IPS DF 6.9 (cell line): ENCODE measurements at regions not wholly inside any gene's neighbourhood (a gene's known extent, or its start where the extent isn't known, plus 50 kb on each side); places are given as distances from the start of the nearest gene placed in this dataset.

Experiments used
- DNase-seq: peaks from one replicate; pipeline ENCODE4 v3.0.0-alpha.2; 2013; ENCODE audit warnings: low read depth, low spot score
- H3K27ac ChIP-seq: one replicate; pipeline ENCODE4 v1.5.1; 2013; ENCODE audit warnings: low read length, control low read depth
- H3K27me3 ChIP-seq: 2 replicates; pipeline ENCODE4 v1.6.1; 2013; ENCODE audit warnings: mild to moderate bottlenecking, low read length; ENCODE audit not compliant: control insufficient read depth, insufficient read depth
- H3K36me3 ChIP-seq: 2 replicates; pipeline ENCODE4 v1.6.1; 2013; ENCODE audit warnings: low read length; ENCODE audit not compliant: control insufficient read depth, insufficient read depth
- H3K4me1 ChIP-seq: 2 replicates; pipeline ENCODE4 v1.6.1; 2013; ENCODE audit warnings: low read length; ENCODE audit not compliant: control insufficient read depth, insufficient read depth
- H3K4me3 ChIP-seq: 2 replicates; pipeline ENCODE4 v1.5.1; 2013; ENCODE audit warnings: mild to moderate bottlenecking, low read length
- H3K9me3 ChIP-seq: 2 replicates; pipeline ENCODE4 v1.6.1; 2013; ENCODE audit warnings: low read length, inconsistent platforms; ENCODE audit not compliant: control insufficient read depth, insufficient read depth
- WGBS: extraction: QIAGEN DNeasy Blood & Tissue Kit; methylation state at CpG from one replicate; pipeline ENCODE4 v1.1.7; 2013; ENCODE audit warnings: mixed read lengths, missing lambda C conversion rate; ENCODE audit not compliant: insufficient read length, insufficient coverage; 5-methylcytosine and 5-hydroxymethylcytosine counted together

DNA sequence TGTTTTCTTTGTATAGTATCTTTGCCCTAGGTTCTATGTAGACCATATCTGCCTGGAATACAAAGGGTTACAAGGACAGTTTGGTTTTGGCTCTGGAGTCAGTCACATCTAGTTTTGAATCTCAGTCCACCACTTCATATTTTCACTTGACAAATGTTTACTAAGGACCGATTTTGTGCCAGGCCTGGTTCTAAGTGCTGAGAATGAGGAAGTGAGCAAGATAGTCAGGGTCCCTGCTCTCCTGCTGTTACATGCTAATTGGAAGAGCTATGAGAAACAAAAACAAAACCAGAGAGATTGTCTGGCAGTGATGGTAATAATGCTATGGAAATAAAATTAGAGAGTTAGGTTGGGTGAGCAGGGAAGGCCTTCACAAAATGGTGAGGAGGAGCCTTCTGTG lies 66.1 kb upstream of the ARHGAP20 start:
- no CpG with 5 or more reads among the region's 1 CpG for WGBS
- no peak overlapping the region for H3K27ac ChIP-seq
- H3K27me3 ChIP-seq, result no peaks in the 10 kb centered on the region
- no peaks in the 10 kb centered on the region for H3K4me1 ChIP-seq
- no peaks in the 10 kb centered on the region for H3K36me3 ChIP-seq
- H3K9me3 ChIP-seq, result no peaks in the 10 kb centered on the region
- H3K4me3 ChIP-seq, result no peak overlapping the region
- no peak for DNase-seq

DNA sequence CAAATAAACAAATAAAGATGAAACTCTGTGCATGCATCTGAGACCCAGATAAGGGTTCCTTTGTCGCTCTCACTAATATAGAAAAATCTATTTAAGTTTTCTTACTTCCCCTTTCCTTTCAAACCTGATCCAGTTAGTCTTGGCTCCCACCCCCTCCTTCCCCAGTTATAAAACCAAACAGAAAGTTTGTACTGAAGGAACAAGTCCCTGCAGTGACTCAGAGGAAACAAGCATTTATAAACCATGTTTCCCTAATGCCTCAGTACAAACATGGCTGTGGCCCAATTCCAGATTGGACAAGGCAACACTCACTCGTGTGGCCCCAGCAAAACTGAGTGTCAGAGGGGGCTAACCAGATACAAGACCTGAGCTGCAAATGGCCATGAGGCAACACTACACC lies 65.5 kb upstream of the ARHGAP20 start:
- H3K4me3 ChIP-seq, result no peak overlapping the region
- H3K27me3 ChIP-seq, result no peaks in the 10 kb centered on the region
- no peaks in the 10 kb centered on the region for H3K36me3 ChIP-seq
- no peak for DNase-seq
- H3K4me1 ChIP-seq, result no peaks in the 10 kb centered on the region
- H3K27ac ChIP-seq, result no peak overlapping the region
- no CpG with 5 or more reads among the region's 2 CpGs for WGBS
- no peaks in the 10 kb centered on the region for H3K9me3 ChIP-seq

DNA sequence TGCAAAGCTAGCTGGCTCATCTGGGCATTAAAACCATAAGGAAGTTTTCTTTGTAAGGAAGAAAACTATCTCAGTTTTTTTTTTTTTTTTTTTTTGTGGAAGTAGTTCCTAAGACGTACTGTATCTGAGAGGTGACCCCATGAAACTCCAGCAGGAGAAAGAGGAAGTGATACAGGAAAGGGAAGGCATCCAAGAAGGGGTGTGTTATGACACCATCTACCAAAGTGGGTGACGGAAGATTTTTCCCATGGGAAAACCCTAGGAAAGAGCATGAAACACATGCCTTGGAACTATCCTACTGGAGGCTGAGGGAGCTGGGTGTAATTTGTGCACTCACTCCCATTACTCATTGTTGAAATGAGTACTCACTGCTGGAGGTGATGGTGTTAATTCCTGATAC lies 63.8 kb upstream of the ARHGAP20 start:
- H3K4me3 ChIP-seq, result no peak overlapping the region
- WGBS, result no CpG with 5 or more reads among the region's 2 CpGs
- DNase-seq, result no peak

DNA sequence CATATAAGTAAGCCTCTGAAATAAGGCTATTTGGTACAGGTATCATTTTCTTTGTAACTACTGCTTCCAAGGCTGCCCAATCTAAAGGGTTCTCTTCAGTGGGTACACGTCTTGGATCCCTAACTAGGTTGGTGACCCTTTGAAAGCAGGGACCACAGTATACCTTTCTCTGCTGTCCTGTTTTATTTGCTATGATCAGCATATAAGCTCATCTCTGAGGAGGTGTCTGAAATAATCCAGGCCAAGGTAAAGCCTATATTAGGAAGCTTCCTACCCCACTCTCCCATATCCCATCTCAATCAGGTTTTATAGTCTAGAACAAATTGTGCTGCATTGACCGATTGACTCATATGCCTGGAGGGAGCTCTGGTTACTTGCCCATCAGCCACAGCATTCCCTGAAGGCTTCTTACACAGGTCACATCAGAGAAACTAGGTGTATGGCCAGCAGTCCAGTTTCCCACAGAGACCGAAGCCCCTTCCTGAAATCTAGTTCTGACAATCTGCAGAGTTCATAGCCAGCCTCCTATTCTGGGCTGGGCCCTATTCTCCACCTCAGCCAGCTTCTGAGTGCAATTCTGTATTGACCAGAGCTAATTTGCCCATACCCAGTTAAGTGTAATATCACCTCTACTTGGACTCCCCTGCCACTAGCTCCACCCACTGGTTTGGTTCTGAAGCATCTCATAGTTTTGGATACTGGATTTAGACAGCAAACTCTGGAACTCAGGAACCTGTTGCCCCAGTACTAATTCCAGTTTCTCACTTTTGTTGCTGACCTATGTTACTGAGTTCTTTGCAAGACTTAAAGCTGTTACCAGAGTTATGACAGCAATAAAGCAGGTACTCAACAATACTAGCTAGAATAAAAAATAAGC lies 62.1 kb upstream of the ARHGAP20 start:
- H3K27ac ChIP-seq, result no peak overlapping the region
- H3K27me3 ChIP-seq, result no peaks in the 10 kb centered on the region
- DNase-seq, result no peak
- H3K4me1 ChIP-seq, result no peaks in the 10 kb centered on the region
- H3K9me3 ChIP-seq, result no peaks in the 10 kb centered on the region
- no peaks in the 10 kb centered on the region for H3K36me3 ChIP-seq
- H3K4me3 ChIP-seq, result no peak overlapping the region
- no CpG with 5 or more reads among the region's 3 CpGs for WGBS

More for the DNA sequence above, 63.8 kb upstream of the ARHGAP20 start:
- no peak overlapping the region for H3K27ac ChIP-seq
- no peaks in the 10 kb centered on the region for H3K9me3 ChIP-seq
- no peaks in the 10 kb centered on the region for H3K27me3 ChIP-seq
- H3K36me3 ChIP-seq, result no peaks in the 10 kb centered on the region
- no peaks in the 10 kb centered on the region for H3K4me1 ChIP-seq

DNA sequence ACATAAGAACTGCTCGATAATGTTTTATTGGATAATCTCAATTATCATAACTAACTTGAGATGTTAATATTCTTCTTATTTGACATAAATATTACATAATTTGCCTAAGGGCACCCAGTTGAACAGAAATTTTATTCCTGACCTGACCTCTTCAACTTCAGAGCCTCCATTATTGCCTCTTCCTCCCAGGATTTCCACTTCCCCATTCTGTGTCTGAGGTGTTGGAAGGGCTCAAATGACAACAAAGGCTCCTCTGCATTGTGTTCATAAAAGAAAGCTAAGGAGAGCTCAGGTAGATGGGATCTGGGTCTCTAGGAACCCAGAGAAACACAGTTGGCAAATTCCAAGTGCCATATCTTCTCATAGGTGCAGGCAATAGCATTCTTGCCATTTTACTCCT lies 61.2 kb upstream of the ARHGAP20 start:
- Histone ChIP-seq H3K4me3 (no peak overlapping the region), H3K27ac (no peak overlapping the region), H3K27me3 (no peaks in the 10 kb centered on the region), H3K4me1 (no peaks in the 10 kb centered on the region), H3K9me3 (no peaks in the 10 kb centered on the region), H3K36me3 (no peaks in the 10 kb centered on the region)
- DNase-seq, result no peak
- no CpG with 5 or more reads among the region's 1 CpG for WGBS

DNA sequence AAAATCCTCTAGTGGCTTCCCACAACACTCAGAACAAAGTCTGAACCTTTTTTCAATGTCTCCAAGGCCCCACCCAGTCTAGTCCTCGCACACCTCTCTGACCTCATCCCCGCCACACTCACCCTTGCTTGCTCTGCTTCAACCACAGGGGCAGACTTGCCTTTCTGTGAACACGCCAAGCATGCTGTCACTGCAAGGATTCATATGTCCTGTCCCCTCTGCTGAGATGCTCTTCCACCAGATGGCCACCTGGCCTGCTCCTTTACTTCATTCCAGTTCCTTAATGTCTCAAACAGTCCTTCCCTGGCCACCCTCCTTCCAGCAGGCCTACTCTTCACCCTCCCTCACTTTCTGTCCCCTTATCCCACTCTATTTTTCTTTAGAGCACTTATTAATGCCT lies 60.6 kb upstream of the ARHGAP20 start:
- WGBS, result no CpG with 5 or more reads among the region's 3 CpGs
- Histone ChIP-seq H3K4me3 (no peak overlapping the region; the same call in 1 of the 2 replicates), H3K27ac (no peak overlapping the region), H3K27me3 (no peaks in the 10 kb centered on the region), H3K36me3 (no peaks in the 10 kb centered on the region), H3K4me1 (no peaks in the 10 kb centered on the region), H3K9me3 (no peaks in the 10 kb centered on the region)
- DNase-seq, result no peak

DNA sequence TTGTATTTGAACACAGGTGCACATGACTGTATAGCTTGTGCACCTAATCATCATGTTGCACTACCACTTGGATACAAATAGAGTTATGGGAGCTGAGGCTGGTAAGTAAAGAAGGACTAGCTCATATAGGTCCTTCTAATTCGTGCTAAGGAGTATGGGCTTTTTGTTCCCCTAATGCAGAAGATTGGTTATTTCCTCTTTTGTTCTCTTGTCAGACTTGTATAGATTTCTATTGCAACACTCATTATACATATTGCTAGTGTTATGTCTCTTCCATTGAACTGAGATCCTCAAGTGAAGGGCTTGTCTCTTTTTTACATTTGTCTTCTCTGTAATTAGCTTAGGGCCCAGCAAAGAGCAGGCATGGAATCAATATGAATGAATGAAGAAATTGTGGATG lies 54.1 kb upstream of the ARHGAP20 start:
- no peaks in the 10 kb centered on the region for H3K9me3 ChIP-seq
- no peak overlapping the region for H3K4me3 ChIP-seq
- no peak for DNase-seq
- no peaks in the 10 kb centered on the region for H3K4me1 ChIP-seq
- H3K36me3 ChIP-seq, result no peaks in the 10 kb centered on the region
- no peak overlapping the region for H3K27ac ChIP-seq
- no CpG with 5 or more reads among the region's 1 CpG for WGBS
- no peaks in the 10 kb centered on the region for H3K27me3 ChIP-seq

DNA sequence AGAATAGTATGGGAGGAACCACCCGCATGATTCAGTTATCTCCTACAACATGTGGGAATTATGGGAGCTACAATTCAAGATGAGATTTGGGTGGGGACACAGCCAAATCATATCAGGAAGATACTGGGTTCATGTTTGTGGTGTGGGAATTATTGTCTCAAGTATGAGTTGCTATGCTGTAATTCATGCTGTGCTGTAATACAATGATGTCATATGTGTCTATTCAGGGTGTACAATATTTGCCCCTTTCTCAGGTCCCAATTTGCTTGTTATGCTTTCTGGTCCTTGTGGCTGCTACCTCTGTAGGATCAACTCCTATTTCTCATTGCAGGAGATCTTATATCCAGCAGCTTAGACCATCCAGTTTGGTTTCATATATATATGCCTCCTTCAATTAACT lies 52.2 kb upstream of the ARHGAP20 start:
- Histone ChIP-seq H3K27me3 (no peaks in the 10 kb centered on the region), H3K36me3 (no peaks in the 10 kb centered on the region), H3K4me1 (no peaks in the 10 kb centered on the region), H3K4me3 (no peak overlapping the region), H3K9me3 (no peaks in the 10 kb centered on the region), H3K27ac (no peak overlapping the region)
- no peak for DNase-seq
- no CpG with 5 or more reads among the region's 1 CpG for WGBS

DNA sequence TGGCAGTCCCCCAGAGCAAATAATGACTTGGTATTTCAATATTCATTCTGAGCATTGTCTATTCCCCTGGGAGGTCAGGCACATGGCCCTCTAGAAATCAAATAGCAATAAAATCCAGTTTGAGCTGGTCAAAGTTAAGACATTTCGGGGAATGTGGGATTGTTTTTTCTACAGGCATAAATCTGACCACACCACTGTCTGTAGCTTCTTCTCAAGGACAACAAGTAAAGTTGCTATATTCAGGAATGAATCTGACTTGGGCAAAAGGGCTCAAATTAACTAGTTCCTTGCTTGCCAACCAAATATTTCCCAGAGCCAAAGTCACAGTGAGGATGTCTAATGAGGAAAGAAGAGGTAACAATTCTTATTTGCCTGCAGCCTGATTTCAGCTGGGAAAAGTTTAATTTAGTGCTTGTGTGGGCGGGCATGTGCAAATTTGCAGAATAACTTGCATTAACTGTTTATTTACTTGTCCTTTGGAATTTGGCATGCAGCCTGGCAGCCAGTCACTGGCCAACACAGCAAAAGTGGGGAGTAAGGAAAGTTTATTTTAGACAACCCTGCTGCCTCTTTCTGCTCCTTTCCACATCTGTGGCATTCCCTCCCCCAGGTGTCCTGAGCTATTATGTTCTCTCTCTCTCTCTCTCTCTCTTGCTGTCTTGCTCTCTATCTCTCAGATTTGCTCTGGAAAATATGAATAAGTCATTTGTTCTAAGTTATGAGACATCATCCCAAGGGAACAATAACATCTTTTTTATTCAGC lies 51.2 kb upstream of the ARHGAP20 start:
- H3K27ac ChIP-seq, result no peak overlapping the region
- no peaks in the 10 kb centered on the region for H3K36me3 ChIP-seq
- H3K27me3 ChIP-seq, result no peaks in the 10 kb centered on the region
- DNase-seq, result no peak
- WGBS, result no CpG with 5 or more reads among the region's 2 CpGs
- H3K4me1 ChIP-seq, result no peaks in the 10 kb centered on the region
- H3K9me3 ChIP-seq, result no peaks in the 10 kb centered on the region
- no peak overlapping the region for H3K4me3 ChIP-seq

DNA sequence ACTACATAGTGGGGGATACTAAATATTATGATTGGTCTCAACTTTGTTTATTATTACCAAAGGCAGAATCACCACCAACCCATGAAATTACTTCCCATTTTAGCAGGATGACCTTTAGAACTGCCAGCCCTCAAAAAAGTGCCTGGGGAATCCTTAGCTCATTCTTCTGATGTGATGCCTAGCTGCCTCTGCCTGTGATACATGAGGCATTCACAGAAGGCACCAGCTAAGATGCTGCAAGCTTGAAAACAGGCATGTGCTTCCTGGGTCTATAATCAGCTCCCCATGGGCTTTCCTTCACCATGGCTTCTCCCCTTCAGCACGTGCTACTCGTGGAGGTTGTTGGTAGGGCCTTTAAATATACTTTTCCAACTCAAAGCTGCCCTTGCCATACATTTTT lies 50.4 kb upstream of the ARHGAP20 start:
- Histone ChIP-seq H3K27ac (no peak overlapping the region), H3K9me3 (no peaks in the 10 kb centered on the region), H3K4me3 (no peak overlapping the region), H3K4me1 (no peaks in the 10 kb centered on the region), H3K36me3 (no peaks in the 10 kb centered on the region), H3K27me3 (no peaks in the 10 kb centered on the region)
- no CpG with 5 or more reads among the region's 2 CpGs for WGBS
- DNase-seq, result no peak
